GM12891 (cell line): ENCODE measurements at regions not wholly inside any gene's neighbourhood (a gene's known extent, or its start where the extent isn't known, plus 50 kb on each side); places are given as distances from the start of the nearest gene placed in this dataset.

Source experiments
- DNase-seq: peaks from one replicate; pipeline ENCODE4 v3.0.0; 2011; ENCODE audit warnings: low spot score; ENCODE audit not compliant: insufficient read length
- FAIRE-seq: peaks from 2 replicates; lab custom pipeline; 2011; peaks lifted over from hg19 to GRCh38; lab: Jason Lieb, UNC
- PAX5 ChIP-seq: IDR thresholded peaks from 2 replicates; pipeline ENCODE4 v1.6.1; 2011; ENCODE audit warnings: low read length, moderate library complexity, mild to moderate bottlenecking; ENCODE audit not compliant: insufficient read depth, severe bottlenecking
- POLR2A ChIP-seq: IDR thresholded peaks from 2 replicates; pipeline ENCODE4 v1.6.1; 2011; ENCODE audit warnings: low read depth, low read length, control low read depth
- POLR2AphosphoS5 ChIP-seq: IDR thresholded peaks from 2 replicates; pipeline ENCODE4 v1.6.1; 2011; ENCODE audit warnings: low read depth, low read length, control low read depth
- POU2F2 ChIP-seq: IDR thresholded peaks from 2 replicates; pipeline ENCODE4 v1.6.1; 2011; ENCODE audit warnings: low read depth, mild to moderate bottlenecking, control low read depth, low read length, moderate library complexity
- SPI1 ChIP-seq: IDR thresholded peaks from 2 replicates; pipeline ENCODE4 v1.6.1; 2011; ENCODE audit warnings: low read depth, low read length, control low read depth
- TAF1 ChIP-seq: IDR thresholded peaks from 2 replicates; pipeline ENCODE4 v1.6.1; 2011; ENCODE audit warnings: low read depth, low read length, control low read depth

DNA sequence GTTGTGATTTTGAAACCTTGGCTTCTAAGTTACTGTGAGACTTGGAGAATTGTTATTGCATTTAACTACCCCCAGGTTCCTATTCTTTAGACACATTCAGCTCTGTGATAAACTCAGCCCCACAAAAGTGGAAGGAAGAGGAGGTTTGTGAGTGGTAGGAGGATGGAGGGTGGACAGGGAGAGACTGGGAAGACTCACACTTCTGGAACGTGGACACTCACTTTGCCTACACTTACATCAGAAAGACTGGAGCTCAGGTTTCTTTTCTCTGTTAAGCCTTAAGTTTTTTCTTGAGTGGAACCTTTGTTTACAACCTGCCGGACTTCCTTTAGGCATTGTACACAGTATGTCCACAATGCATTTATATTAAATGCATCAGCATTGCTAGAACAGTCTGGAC, 99.0 kb downstream of the AREG start:
- no peak for FAIRE-seq
- TF ChIP-seq POU2F2 (no peak), SPI1 (no peak)
- DNase-seq: no peak

DNA sequence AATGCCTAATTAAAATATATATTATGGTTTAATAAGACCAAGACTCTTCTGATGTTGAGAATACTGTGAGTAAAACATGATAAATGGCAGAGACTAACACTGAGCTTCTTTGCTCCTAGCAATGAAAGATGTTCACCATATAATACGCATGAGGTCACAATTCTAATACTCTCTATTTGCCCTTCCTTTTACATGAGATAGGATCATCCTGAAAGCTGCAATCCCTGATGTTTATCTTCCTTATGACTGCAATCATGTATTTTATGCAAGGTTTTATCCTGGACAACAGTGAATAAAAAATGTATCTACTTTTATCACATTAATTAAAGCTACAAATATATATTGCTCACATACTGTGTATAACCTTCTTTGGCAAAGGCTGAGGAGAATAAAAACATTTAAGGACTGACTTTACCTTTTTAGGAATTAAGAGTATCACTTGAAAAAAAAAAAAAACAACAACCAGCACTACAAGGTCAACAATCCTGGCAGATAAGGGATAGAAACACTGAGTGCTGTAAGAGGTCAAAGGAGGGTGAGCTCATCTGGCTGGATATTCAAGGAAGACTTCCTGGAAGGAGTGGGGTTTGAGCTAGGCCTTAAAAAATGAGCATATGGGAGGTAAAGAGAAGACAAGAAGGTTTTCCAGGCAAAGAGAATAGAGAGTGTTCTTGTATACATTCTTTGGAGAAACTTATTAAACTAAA, 99.9 kb downstream of the AREG start:
- FAIRE-seq (no peak), DNase-seq (no peak)
- TF ChIP-seq POU2F2 (no peak), POLR2AphosphoS5 (no peak), TAF1 (no peak), PAX5 (no peak), SPI1 (no peak), POLR2A (no peak)

DNA sequence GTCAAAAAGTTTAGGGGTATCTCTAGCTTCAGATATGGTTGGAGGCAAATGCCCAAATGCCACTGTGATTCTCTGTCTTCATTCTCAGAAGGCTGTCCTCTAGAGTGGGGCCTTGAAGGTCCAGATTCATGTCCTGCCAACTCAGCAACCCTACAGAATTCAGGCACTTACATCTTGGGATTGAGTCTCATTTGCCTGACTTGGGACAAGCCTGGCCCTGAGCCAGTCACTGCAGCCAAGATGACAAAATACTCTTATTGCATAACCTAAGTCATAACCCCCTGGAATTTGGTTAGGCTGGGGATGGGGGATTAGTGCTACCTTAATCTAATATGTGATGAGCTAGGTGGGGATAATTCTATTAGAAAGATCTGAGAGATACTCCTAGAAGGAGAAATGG, 100.5 kb downstream of the AREG start:
- no peak for DNase-seq
- no peak for FAIRE-seq

DNA sequence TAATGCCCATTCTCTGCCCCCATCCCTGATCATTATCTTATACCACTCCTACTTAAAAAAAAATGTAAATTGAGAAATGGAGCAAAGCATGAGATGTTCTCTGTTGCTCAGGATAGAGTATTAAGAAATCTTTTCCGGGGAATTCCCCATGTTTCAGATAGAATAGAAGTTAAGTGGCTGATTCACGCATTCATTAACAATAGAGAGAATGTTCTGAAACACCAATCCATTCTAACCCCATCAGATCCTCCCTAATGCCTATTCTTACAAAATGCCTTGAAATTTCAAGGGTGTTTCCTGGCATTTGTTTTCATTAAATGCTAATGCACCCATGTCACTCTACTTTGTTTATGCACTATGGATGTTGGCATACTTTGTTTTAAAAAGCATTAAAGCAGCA, 101.1 kb downstream of the AREG start:
- TF ChIP-seq PAX5: no peak
- TF ChIP-seq TAF1: no peak
- no peak for TF ChIP-seq POLR2AphosphoS5
- no peak for TF ChIP-seq POLR2A
- no peak for TF ChIP-seq SPI1
- no peak for TF ChIP-seq POU2F2
- DNase-seq (no peak), FAIRE-seq (no peak)

More for the DNA sequence above, 100.5 kb downstream of the AREG start:
- TF ChIP-seq TAF1 (no peak), PAX5 (no peak), SPI1 (no peak), POLR2AphosphoS5 (no peak), POU2F2 (no peak), POLR2A (no peak)

DNA sequence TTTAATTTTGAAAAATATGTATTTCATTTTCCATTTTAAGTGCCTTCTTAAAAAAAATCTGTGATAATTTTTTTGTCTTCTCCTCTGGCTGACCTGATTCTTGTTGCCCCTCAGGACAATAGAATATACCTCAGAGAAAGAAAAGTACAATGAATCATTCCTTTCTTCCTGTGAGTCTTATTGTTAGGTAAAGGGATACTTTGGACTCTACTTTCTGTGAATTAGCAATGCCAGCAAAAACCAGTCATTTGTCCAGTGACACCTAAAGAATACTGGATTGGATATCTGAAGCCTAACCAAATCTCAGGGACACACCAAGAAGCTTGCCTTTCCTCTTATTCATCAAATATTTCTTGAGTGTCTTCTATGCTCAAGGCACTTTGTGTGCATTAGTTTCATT, 102.1 kb downstream of the AREG start:
- TF ChIP-seq TAF1 (no peak), PAX5 (no peak), POLR2A (no peak), POU2F2 (no peak)
- DNase-seq: no peak
- no peak for FAIRE-seq

DNA sequence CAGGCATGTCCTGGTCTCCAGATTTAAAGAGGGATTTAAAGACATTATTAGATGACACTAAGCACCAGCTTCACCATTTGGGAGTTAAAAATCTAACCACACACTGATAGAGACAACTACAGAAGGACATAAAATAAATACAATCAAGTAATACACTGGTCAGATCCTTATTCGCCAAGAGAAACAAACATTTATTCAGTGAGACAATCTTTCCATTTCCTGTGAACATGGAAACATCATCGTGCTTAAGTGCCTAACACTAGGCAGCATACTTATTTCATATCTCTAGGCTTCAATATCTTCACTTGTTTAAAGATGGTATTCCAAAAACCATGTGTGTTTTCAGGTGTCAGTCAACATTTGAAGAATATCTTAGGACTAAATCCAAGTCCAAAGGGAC, 103.6 kb downstream of the AREG start:
- TF ChIP-seq TAF1 (no peak), POLR2AphosphoS5 (no peak), SPI1 (no peak), POLR2A (no peak), POU2F2 (no peak), PAX5 (no peak)
- no peak for FAIRE-seq
- DNase-seq: no peak

DNA sequence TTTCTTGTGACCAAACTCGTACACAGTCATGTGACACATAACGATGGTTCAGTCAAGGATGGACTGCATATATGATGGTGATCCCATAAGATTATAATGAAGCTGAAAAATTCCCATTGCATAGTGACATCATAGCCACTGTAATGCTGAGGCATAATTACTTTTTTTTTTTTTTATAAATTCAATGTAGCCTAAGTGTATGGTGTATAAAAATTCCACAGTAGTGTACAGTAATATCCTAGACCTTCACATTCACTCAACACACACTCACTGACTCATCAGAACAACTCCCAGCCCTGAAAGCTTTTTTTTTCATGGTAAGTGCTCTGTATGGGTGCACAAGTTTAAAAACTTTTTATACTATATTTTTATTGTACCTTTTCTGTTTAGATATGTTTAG, 105.0 kb downstream of the AREG start:
- FAIRE-seq (no peak), DNase-seq (no peak)
- no peak for TF ChIP-seq POLR2AphosphoS5
- no peak for TF ChIP-seq SPI1
- no peak for TF ChIP-seq POU2F2

DNA sequence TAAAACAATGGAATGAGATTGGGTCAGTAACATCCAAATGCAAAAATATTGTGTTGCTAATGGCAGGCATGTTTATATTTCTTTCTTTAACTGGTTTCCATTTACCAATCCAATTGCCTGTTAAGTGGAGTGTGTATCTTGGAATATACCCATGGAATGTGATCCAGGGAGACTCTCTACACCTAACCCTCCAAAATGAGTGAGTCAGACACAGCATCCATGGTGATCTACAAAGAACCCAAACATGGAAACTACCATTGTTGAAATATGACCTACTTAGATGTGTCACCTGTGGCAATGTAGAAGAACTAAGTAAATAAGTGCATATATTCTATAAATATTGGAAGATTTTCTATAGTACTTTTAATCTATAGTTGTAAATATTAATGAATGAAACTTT, 110.3 kb downstream of the AREG start:
- FAIRE-seq: no peak
- DNase-seq: no peak
- TF ChIP-seq SPI1: no peak
- no peak for TF ChIP-seq PAX5
- TF ChIP-seq POU2F2: no peak
- TF ChIP-seq POLR2A: no peak
- TF ChIP-seq POLR2AphosphoS5: no peak
- TF ChIP-seq TAF1: no peak

DNA sequence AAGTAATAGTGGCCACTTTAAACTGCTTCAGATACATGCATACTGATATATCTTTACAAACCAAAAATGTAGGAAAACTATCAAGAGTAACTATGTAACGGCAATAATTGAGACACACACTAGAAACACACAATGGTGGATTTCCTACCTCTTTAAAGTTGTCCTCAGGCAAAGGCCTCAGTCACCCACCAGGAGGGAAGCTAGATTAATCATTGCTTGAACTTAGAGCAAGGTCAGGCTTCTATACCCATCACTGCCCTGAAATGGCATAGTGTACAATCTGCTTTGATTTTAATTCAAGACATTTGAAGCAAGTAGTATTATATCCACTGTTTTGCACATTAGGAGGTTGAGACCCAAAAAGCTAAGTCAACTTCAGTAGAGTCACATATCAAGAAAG, 110.9 kb downstream of the AREG start:
- FAIRE-seq: no peak
- no peak for DNase-seq
- TF ChIP-seq PAX5 (no peak), SPI1 (no peak), POU2F2 (no peak), TAF1 (no peak), POLR2AphosphoS5 (no peak), POLR2A (no peak)

DNA sequence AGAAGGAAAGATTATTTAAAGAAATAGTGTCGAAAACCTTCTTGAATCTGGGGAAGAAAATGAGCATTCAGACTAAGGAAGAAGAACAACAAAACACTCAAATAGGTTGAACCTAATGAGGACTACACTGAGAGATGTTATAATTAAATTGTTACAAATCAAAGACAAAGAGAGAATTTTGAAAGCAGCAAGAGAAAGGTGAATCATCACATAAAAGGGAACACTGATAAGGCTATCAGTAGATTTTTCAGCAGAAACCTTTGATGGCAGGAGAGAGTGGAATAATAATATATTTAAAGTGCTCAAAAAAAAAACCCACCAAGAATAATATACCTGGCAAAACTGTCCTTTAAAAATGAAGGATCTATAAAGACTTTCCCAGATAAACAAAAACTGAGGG, 114.9 kb downstream of the AREG start:
- TF ChIP-seq PAX5 (no peak), POLR2A (no peak)
- no peak for FAIRE-seq
- no peak for DNase-seq

DNA sequence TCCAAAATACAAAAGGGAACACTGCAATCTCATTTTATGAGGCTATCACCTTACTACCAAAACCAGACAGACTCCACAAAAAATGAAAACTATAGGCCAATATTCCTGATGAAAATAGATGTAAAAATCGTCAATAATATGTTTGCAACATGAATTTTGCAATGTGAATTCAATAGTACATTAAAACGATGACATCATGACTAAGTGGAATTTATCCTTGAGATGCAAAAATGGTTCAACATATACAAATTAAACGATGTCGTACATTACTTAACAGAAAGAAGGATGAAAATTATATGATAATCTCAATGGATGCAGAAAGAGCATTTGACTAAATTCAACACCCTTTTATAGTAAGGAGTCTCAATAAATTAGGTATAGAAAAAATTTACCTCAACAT, 123.0 kb downstream of the AREG start:
- DNase-seq (no peak), FAIRE-seq (no peak)
- TF ChIP-seq POLR2A (no peak), SPI1 (no peak), TAF1 (no peak), POU2F2 (no peak), PAX5 (no peak), POLR2AphosphoS5 (no peak)
